Right lung (tissue), 2 donors: ENCODE measurements at regions not wholly inside any gene's neighbourhood (a gene's known extent, or its start where the extent isn't known, plus 50 kb on each side); places are given as distances from the start of the nearest gene placed in this dataset.
"Not testable (repeated sequence)": the region's sequence is repeated elsewhere in the genome, so short reads cannot be mapped to it uniquely, and the experiment has no call there.

Experiments used
- DNase-seq, 2 donors: peaks; one replicate each; pipeline ENCODE4 v3.0.0-alpha.2; 2013

DNA sequence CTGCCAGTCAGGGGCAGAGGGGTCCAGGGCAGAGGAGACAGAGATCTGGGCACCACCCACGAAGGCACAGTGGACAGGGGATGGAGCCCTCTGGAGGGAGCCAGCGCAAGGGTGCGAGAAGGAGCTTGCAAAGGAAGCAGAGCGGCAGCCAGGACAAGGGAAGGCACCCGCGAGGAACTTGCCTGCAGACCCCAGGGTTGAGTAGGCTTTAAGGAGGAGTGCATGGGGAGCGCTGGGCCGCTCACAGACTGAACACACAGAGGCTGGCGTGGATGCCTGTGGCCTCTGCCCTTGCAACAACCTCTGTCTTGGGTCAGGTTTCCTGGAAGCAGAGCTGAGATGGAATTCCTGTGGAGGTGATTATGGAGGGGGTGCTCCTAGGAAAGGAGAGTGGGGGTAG lies 374.4 kb downstream of the CNTNAP3B start:
- DNase-seq, result not testable (repeated sequence)

DNA sequence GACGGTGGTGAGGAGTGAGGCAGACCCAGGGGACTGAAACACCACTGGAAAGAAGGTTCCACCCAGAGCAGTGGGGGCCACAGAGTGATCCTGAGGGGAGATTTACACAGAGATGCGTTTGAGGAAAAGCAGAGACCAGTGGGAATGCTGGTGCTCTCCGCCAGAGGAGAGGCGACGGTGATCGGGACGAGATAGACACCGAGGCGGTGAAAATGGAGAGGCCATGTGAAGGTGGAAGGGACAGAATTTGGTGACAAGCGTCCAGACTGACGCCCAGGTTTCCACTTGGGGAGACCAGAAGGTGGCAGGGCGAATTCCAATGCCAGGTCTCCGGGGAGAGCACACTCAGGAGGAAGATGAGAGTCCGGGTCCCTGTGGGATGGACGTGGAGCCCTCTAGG lies 374.8 kb downstream of the CNTNAP3B start:
- DNase-seq, result not testable (repeated sequence)

DNA sequence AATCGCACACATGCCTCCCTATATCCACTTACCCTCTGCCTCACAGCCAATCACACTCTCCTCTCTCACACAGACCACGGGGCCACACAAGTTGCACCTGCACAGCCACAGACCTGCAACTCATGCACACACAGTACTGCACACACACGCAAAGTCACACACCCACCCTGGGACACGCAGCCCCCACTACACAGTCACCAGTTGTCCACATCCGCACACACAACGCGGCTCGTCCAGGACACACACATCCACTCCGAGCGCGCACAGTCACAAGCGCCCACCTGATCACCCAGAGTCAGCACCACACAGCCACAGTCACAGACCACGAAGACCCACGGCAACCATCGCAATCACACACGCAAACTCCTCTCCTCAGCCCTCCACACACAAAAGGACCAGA lies 387.3 kb downstream of the CNTNAP3B start:
- DNase-seq, result not testable (repeated sequence)

DNA sequence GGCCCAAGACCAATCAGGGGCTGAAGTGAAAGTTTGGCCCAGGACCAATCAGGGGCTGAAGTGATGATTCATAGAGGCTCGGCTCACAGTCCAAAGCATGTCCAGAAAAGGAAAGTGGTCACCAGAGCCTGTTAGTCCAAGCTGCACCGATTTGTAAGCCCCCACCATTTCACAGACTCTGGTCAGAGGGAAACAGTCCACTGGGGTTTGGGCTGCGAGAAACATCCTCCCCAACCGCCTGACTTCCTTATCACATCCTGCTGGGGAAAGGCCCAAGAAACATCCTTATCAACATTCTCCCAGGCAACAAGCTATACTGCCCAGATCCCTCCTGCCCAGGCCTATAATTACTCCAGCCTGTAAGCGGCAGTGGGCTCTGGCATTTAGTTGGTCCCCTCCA lies 388.1 kb downstream of the CNTNAP3B start:
- DNase-seq, result not testable (repeated sequence)

DNA sequence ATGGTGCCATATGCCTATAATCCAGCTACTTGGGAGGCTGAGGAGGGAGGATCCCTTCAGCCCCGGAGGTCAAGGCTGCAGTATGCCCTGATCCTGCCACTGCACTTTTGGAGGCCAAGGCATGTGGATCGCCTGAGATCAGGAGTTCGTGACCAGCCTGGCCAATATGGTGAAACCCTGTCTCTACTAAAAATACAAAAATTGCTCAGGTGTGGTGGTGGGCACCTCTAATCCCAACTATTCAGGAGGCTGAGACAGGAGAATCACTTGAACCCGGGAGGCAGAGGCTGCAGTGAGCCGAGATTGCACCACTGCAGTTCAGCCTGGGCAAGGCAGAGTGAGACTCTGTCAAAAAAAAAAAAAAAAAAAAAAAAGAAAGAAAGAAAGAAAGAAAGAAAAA lies 390.5 kb downstream of the CNTNAP3B start:
- DNase-seq, result not testable (repeated sequence)

DNA sequence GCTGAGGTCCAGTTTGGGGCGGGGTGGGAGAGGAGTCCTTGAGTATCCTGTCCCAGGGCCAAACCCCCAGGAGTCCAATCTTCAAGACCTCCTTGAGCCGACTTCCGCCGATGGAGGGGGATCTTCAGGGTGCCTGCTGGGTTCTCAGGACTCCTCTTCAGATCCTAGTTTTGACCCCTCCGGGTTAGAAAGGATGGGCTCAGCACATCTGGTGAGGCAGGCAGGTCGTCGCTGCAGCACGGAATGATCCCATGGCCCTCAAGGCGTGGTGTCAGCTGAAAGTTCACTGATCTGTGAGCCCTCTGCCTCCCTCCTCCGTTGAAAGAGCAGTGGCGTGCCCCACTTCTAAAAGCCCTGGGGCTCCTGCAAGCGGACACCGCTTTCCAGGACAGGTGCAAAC lies 430.0 kb downstream of the CNTNAP3B start:
- not testable (repeated sequence) for DNase-seq

DNA sequence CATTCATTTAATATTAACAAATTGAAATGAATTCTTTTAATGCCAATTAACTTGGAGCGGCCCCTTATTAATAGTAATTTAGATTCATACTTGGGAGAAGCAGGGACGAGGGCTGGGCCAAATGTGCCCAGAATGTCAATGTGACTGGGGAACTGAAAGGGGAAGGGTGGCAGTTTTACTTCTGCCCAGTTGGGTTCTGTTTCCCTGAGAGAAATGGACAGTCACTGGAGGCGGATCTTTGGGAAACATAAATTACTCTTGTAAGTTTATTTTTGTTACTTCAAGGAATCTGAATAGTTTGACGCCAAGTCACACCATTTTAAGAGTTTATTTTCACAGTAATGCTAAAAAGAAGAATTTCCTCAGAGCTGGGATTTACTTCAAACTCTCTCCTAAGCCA lies 432.1 kb downstream of the CNTNAP3B start:
- not testable (repeated sequence) for DNase-seq

DNA sequence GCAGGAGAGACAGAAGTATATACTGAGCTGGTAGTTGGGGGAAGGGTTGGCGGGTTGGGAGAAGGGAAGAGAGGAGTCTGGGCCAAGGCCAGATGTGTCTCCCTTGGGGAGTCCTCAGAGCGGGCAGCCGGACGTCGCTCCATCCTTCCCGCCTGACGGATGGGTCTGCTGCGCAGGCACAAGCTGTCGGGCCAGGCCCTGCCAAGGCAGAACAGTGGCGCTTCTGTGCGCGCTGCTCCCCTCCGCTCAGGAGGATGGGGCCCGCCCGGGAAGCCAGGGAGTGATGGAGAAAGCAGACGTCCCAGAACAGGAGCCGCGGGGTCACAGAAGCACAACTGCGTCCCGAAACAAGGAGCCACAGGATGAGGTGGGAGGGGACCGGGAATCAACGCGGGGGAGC lies 449.9 kb downstream of the CNTNAP3B start:
- not testable (repeated sequence) for DNase-seq

DNA sequence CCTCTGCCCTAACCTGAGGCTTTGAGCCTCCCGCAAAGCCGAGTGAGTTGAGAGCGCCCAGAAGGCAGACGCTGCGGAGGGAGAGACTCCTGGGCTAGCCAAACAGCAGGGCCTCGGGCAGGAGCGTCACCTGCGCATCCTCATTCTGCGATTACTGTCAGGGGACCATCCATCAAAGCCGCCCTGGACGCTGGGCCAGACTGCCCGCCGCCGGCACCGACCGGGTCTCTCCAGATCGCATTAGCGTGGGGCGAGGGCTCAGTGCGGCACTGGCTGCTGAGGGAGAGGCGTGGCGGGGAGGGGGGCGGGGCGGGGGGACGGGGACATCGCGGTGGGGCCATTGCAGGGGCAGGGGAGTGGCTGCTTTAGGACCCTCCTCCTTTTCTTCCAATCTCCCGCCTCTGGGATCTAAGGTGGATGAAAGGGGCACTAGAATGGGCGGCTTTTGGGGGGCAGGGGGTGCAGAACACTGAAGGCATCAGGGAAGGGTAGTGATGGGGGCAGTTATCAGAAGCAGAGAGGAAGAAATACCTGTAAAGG lies 465.7 kb downstream of the CNTNAP3B start:
- DNase-seq, result not testable (repeated sequence)

DNA sequence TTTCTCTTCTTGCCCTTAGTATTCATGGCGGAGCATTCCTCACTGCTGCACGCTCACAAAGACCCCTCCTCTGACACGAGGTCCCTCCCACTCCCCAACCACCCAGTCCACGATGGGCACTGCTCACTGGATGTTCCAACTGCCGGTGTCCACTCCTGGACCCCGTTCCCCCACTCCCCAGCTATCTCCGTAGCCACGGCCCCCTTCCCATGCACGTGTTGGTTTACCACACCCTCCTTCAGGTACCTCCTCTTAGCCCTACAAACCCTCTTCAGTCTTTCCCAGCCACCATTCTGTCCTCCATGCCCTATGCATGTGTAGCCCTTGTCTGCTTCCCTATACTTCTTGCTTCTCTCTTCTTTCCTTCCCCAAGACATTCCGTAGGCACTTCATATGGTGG lies 469.6 kb upstream of the ZNG1F start:
- DNase-seq, result not testable (repeated sequence)

DNA sequence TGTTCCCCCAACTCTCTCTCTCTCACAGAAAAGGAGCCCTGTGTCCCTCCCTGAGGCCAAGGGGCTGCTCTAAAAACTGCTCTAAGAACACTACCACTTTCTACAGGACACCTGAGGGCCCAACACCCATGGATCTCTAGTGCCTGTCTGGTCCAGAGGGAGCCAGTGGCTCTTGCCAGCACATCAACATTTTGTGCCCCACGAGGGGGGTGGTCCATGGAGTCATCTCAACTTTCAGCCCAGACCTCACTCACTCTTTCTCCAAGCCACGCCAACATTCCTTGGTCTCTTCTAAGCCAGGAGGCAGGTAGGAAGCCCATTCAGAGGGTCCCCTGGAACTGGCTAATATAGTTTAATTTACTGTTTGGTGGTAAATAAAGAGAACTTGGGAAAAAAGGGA lies 469.0 kb upstream of the ZNG1F start:
- not testable (repeated sequence) for DNase-seq

DNA sequence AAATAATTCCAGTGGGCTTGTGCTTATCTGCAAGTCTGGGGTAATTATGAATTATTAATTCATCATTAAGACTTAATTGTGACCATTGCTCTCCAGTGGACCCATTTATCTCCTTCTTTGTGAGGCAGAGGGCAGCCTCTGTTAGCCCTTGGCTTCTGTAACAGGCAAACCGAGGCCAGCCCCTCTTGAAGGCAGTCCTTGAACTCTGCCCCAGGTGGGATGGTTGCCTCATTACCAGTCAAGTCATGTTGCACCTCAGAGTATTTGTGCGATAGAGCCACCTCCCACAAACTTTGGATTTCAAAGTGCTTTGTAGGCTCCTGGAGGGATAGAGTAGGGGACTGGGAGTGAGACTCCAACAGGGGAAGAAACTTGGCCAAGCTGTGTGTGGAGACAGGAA lies 468.0 kb upstream of the ZNG1F start:
- not testable (repeated sequence) for DNase-seq

DNA sequence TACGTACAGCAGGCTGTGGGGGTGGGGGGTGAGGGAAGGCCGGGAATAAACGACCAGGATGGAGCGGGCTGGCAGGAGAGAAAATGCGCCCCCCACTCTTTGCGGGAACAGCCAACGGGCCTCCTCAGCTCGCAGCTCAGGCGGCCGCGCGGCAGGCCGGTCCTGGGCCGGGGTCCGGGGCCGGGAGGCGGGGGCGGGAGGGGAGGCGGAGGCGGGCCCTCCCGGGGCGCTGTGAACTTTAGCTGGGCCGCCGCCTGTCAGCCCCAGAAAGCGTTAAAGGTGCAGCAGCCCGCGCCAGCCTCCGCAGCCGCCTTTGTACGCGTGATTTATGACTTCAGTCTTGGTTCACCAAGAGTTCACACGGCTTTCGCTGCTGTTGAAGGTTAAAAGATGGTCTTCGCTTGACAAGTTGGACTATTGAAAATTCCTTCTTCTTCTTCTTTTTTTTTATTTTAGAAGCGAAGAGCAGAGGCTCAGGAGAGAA lies 466.0 kb upstream of the ZNG1F start:
- not testable (repeated sequence) for DNase-seq

DNA sequence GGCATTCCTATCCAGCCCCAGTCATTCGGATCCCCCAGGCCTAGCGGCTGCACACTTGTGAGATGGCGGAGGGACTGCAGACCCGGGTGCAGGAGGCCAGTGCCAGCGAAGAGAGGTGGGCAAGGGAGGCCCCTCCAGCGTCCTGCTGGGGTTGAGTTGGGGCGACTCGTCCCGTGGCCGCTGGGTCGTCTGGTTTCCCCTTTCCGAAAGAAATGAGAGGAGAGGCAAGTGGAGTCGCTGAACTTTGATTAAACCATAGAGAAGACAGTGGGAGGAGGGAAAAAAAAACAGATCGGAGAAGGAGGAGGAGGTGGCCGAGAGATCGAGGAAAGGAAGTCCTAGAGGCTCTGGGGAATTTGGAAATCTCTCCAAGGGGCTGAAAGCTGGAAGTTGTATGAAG lies 465.2 kb upstream of the ZNG1F start:
- not testable (repeated sequence) for DNase-seq

DNA sequence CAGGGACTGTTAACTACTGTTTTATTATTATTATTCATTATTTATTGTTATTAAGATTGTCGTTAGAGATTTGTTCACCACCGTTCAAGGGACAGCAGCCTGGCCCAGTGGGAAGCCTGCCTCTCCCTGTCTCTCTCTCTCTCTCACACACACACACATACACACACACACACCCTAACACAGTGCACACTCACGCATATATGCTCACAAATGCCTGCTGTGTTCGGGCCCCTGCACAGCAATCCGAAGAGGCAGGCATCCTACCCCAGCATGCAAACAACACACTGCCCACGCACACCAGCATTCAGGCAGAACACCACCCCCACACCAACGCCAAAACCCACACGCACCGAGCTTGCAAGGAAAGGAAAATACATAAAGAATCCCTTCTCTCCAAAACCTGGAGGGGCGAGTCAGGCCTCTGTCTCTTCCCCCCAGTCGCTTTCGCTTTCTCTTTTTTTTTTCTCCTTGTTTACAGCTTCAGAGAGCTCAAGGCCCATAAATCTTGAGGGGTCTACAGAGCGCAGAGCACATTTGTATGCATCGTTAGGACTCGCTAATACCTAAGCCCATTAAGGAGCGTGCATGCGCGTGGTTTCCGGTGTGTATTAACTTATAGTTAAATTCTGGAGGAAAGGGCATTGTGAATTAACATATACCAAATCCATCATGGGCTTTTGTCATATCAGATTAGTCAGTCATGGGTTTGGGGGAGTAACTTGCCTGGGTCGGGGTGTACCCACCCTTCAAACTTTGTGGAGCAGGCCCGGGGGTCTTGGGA lies 464.6 kb upstream of the ZNG1F start:
- DNase-seq, result not testable (repeated sequence)

DNA sequence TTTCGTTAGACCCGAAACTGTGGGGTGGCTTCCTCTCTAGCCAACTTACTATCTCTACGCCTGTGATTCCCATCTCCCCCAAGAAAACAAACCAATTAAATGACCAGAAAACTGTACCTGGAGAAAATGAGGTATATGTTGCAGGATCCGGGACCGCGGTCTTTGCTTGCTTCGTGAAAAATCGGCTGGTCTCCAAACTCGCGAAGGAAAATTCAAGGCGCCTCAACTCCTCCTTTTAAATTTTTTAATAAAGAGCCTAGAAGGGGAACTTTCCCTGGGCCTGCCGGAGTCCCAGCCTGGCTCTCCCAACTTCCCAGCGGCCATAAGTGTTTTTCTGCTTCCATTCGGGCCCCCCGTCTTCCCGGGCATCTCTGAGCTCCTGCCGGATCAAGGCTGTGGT lies 463.7 kb upstream of the ZNG1F start:
- DNase-seq, result not testable (repeated sequence)

DNA sequence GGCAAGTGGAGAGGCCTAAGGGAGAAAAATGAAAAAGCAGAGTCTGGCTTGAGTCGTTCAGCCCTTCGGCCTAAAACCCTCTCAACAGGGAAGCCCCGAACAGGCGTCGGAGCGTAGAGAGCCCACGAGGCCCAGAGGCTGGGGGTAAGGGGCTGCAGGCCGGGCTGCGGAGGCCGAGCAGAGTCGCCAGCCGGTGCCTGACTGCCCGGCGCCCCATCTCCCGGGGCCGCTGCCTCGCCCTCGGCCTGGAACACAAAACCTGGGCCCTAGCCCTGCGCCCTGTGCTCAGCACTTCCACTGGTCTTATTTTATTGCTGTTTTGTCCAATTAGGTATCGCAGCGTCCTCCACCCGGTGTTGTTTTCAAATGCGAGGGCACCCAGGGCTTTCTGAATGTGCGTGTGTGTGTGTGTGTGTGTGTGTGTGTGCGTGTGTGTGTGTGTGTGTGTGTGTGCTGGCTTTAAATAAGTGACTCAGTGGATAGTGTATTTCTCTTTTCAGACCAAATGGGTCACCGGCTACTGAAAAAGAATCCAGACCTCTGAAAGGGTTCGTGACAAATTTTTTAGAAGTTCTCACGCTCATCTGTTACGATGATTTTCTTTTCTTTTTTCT lies 463.1 kb upstream of the ZNG1F start:
- not testable (repeated sequence) for DNase-seq

DNA sequence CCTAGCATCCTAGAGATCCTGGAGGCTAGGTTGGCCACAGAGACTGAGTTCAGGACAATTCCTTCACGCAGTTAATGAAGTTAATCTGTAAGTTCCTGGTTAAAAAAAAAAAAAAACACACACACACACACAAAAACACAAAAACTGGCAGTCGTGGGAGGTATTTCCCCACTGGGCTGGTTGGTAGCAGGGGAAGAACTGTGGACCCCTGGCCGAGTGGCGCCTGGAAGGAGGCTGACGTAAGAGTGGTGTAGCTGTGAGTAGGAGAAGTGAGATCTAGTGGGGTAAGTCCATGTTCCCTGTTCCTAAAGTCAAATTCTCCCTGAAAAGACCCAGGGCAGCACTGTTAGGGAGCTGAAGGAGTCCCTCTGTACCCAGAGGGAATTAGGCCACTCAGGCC lies 461.0 kb upstream of the ZNG1F start:
- not testable (repeated sequence) for DNase-seq

DNA sequence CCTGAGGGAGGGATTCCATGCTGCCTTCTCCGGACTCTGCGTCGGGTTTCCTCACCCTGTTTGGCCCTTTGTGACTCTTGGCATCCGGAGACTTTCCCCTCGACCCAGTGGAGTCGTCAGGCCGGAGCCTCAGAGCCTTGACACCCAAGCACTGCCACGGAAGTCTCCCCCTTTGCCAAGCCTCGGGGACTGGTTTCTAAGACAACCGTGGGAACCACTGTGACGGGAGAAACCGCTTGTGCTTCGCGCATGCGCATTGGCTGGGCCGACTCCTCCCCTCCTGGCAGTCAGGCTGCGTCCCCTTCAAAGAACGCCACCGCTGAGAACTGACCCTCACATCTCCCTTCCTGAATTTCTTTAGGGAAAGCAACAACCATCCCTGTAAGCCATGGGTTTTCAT lies 459.4 kb upstream of the ZNG1F start:
- not testable (repeated sequence) for DNase-seq

DNA sequence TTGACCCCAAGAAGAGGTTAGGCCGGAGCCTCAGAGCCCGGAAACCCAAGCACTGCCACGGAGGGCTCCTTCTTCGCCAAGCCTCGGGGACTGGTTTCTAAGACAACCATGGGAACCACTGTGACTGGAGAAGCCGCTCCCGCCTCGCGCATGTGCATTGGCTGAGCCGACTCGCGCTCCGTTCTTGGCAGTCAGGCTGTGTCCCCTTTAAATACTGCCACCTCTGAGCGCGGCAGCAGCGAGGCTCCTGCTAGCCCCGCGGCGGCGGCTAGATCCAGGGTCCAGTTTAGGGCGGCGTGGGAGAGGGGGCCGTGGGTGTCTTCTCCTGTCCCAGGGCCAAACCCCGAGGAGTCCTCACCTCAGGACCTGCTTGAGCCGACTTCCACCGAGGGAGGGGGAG lies 457.1 kb upstream of the ZNG1F start:
- DNase-seq, result not testable (repeated sequence)

DNA sequence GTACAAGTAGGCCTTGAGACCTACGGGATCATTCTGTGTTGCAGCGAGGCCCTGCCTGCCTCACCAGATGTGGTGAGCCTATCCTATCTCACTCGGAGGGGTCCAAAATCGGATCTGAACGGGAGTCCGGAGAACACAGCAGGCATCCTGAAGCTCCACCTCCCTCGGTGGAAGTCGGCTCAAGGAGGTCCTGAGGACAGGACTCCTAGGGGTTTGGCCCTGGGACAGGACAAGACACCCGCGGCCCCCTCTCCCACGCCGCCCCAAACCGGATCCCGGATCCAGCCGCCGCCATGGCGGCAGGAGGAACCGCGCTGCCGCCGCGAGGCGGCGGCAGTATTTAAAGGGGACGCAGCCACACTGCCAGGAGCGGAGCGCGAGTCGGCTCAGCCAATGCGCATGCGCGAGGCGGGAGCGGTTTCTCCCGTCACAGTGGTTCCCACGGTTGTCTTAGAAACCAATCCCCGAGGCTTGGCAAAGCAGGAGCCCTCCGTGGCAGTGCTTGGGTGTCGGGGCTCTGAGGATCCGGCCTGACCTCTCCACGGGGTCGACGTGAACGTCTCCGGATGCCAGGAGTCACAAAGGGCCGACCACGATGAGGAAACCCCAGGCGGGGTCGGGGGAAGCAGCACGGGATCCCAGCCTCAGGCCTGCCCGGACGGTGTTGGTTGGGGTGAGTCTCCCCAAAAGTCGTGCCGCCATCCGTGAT lies 454.6 kb upstream of the ZNG1F start:
- peak; percentile 45 to 85 for DNase-seq

DNA sequence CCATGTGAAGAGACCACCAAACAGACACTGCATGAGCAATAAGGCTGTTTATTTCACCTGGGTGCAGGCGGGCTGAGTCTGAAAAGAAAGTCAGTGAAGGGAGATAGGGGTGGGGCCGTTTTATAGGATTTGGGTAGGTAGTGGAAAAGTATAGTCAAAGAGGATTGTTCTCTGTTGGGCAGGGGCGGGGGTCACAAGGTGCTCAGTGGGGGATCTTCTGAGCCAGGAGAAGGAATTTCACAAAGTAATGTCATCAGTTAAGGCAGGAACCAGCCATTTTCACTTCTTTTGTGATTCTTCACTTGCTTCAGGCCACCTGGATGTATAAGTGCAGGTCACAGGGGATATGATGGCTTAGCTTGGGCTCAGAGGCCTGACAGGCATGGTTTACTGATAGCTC lies 444.6 kb upstream of the ZNG1F start:
- DNase-seq, result not testable (repeated sequence)
